Ishikawa (cell line): ENCODE measurements at regions not wholly inside any gene's neighbourhood (a gene's known extent, or its start where the extent isn't known, plus 50 kb on each side); places are given as distances from the start of the nearest gene placed in this dataset.

ENCODE experiments used
- CEBPB ChIP-seq: IDR thresholded peaks from 2 replicates; pipeline ENCODE4 v1.6.1; 2012
- CREB1 ChIP-seq: IDR thresholded peaks from 2 replicates; pipeline ENCODE4 v1.6.1; 2012; ENCODE audit warnings: low read depth
- EGR1 ChIP-seq: IDR thresholded peaks from 2 replicates; pipeline ENCODE4 v1.6.1; 2012
- EP300 ChIP-seq: IDR thresholded peaks from 2 replicates; pipeline ENCODE4 v1.6.1; 2012; ENCODE audit warnings: borderline replicate concordance
- FOXM1 ChIP-seq: IDR thresholded peaks from 2 replicates; pipeline ENCODE4 v1.6.1; 2012; ENCODE audit warnings: low read depth, borderline replicate concordance
- MAX ChIP-seq: IDR thresholded peaks from 2 replicates; pipeline ENCODE4 v1.6.1; 2012
- RAD21 ChIP-seq: IDR thresholded peaks from 2 replicates; pipeline ENCODE4 v1.6.1; 2012; ENCODE audit warnings: low read depth
- REST ChIP-seq: IDR thresholded peaks from 2 replicates; pipeline ENCODE4 v1.6.1; 2012; ENCODE audit warnings: low read depth, mild to moderate bottlenecking
- TAF1 ChIP-seq: IDR thresholded peaks from 2 replicates; pipeline ENCODE4 v1.6.1; 2012; ENCODE audit warnings: low read depth, mild to moderate bottlenecking
- TCF12 ChIP-seq: IDR thresholded peaks from 2 replicates; pipeline ENCODE4 v1.6.1; 2012; ENCODE audit warnings: low read depth
- TEAD4 ChIP-seq: IDR thresholded peaks from 2 replicates; pipeline ENCODE4 v1.6.1; 2012
- USF1 ChIP-seq: IDR thresholded peaks from 2 replicates; pipeline ENCODE4 v1.6.1; 2012
- YY1 ChIP-seq: IDR thresholded peaks from 2 replicates; pipeline ENCODE4 v1.6.1; 2012; ENCODE audit warnings: low read depth
- ZBTB7A ChIP-seq: IDR thresholded peaks from 2 replicates; pipeline ENCODE4 v1.6.1; 2012; ENCODE audit warnings: low read depth

GRCh38 chrX:10327651-10328050 is 170.9 kb downstream of the CLCN4 start:
- no peak for TF ChIP-seq RAD21
- no peak for TF ChIP-seq CEBPB

GRCh38 chrX:10329984-10330383 is 173.2 kb downstream of the CLCN4 start:
- TF ChIP-seq TAF1 (no peak), EP300 (no peak), CEBPB (no peak), RAD21 (no peak), EGR1 (no peak), REST (no peak), CREB1 (no peak)

- TF ChIP-seq ZBTB7A (no peak), CREB1 (no peak), FOXM1 (no peak), CEBPB (no peak), REST (no peak), EGR1 (no peak), RAD21 (no peak), TEAD4 (no peak), EP300 (no peak), YY1 (no peak), TCF12 (no peak), TAF1 (no peak), MAX (no peak)
These were observed 184.5 kb downstream of the CLCN4 start for GRCh38 chrX:10341309-10341708.

- TF ChIP-seq REST (no peak), MAX (no peak), TEAD4 (no peak), ZBTB7A (no peak), TCF12 (no peak), FOXM1 (no peak)
These were observed 193.4 kb downstream of the CLCN4 start for GRCh38 chrX:10350221-10350620.

GRCh38 chrX:10350981-10351380 is 194.2 kb downstream of the CLCN4 start:
- TF ChIP-seq CEBPB (no peak), MAX (no peak), USF1 (no peak), ZBTB7A (no peak), TAF1 (no peak), TCF12 (no peak)

- no peak for TF ChIP-seq EP300
- TF ChIP-seq FOXM1: no peak
These were observed 195.8 kb downstream of the CLCN4 start for GRCh38 chrX:10352536-10352935.
